AG04450 (cell line): ENCODE measurements at regions not wholly inside any gene's neighbourhood (a gene's known extent, or its start where the extent isn't known, plus 50 kb on each side); places are given as distances from the start of the nearest gene placed in this dataset.

Source experiments
- CTCF ChIA-PET: fragments of 300-600, 350-600 bp; formaldehyde crosslinking; extraction: SDS; loops from one replicate; lab custom pipeline; 2022; ENCODE audit warnings: antibody characterized with exemption, inconsistent platforms; lab: Charles Lee
- POLR2A ChIA-PET: fragments of 350-600 bp; formaldehyde crosslinking; extraction: SDS; loops from one replicate; lab custom pipeline; 2021; ENCODE audit warnings: antibody characterized with exemption, inconsistent platforms; lab: Yijun Ruan, JAX
- DNase-seq: peaks from one replicate; pipeline ENCODE4 v3.0.0-alpha.2; 2011; ENCODE audit warnings: low read depth, low spot score
- H3K27ac ChIP-seq: one replicate; pipeline ENCODE4 v1.5.1; 2012; ENCODE audit warnings: low read depth, low read length, control low read depth
- H3K27me3 ChIP-seq: one replicate; pipeline ENCODE4 v1.6.0; 2012; ENCODE audit warnings: low read length; ENCODE audit not compliant: control insufficient read depth, insufficient read depth
- H3K4me3 ChIP-seq: 2 replicates; pipeline ENCODE4 v1.5.1; 2011; ENCODE audit warnings: mild to moderate bottlenecking, low read depth, low read length, control low read depth
- H3K9me3 ChIP-seq: 2 replicates; pipeline ENCODE4 v1.5.1; 2012; ENCODE audit warnings: low read length; ENCODE audit not compliant: control insufficient read depth, insufficient read depth
- CTCF ChIP-seq: IDR thresholded peaks from 2 replicates; pipeline ENCODE4 v1.5.1; 2011; ENCODE audit warnings: low read depth, low read length, control low read depth, inconsistent platforms

- POLR2A ChIA-PET = no interaction called here
- no peak for DNase-seq
- CTCF ChIA-PET = interaction anchor here (1.5 kb wide), 1 partner anchor 81 kb away, joined by 3 read pairs; no protein-coding TSS in a partner anchor
- TF ChIP-seq CTCF = no peak
- Histone ChIP-seq H3K9me3 (no peaks in the 10 kb centered on the region), H3K27me3 (no peaks in the 10 kb centered on the region), H3K4me3 (no peak overlapping the region), H3K27ac (no peak overlapping the region)
Observed at GRCh38 chr1:67616394-67616985, 68.5 kb upstream of the GADD45A start.

GRCh38 chr1:67618285-67619018, 66.5 kb upstream of the GADD45A start:
- ChIA-PET POLR2A (interaction anchor here (0.9 to 1.9 kb wide), 6 partner anchors 34 to 68 kb away, joined by 3 to 16 read pairs (median 4); partner anchors contain the start of gene GADD45A), CTCF (interaction anchor here (0.8 to 1.3 kb wide), 4 partner anchors 56 to 84 kb away, joined by 3 to 4 read pairs (median 4); no protein-coding TSS in a partner anchor)
- peak overlapping the region; percentile 66 for H3K27ac ChIP-seq
- no peaks in the 10 kb centered on the region for H3K27me3 ChIP-seq
- TF ChIP-seq CTCF = no peak
- DNase-seq = peak; percentile 87
- no peaks in the 10 kb centered on the region for H3K9me3 ChIP-seq
- peak overlapping the region; percentile 3; the same call in 1 of the 2 replicates for H3K4me3 ChIP-seq

- ChIA-PET CTCF (interaction anchor here (1.2 to 1.3 kb wide), 3 partner anchors 56 to 85 kb away, joined by 3 to 4 read pairs (median 3); no protein-coding TSS in a partner anchor), POLR2A (interaction anchor here (0.9 to 1.9 kb wide), 6 partner anchors 34 to 67 kb away, joined by 3 to 16 read pairs (median 4); partner anchors contain the start of gene GADD45A)
Observed at GRCh38 chr1:67619080-67619479, 65.9 kb upstream of the GADD45A start.

GRCh38 chr1:67623906-67624305, 61.1 kb upstream of the GADD45A start:
- H3K27ac ChIP-seq = no peak overlapping the region
- H3K9me3 ChIP-seq = no peaks in the 10 kb centered on the region; the same call in 1 of the 2 replicates
- H3K4me3 ChIP-seq = no peak overlapping the region
- ChIA-PET POLR2A (no interaction called here), CTCF (interaction anchor here (1.1 kb wide), 2 partner anchors 63 to 142 kb away, joined by 3 to 4 read pairs; no protein-coding TSS in a partner anchor)
- no peaks in the 10 kb centered on the region for H3K27me3 ChIP-seq
- no peak for DNase-seq
- no peak for TF ChIP-seq CTCF

More at GRCh38 chr1:67619080-67619479, 65.9 kb upstream of the GADD45A start:
- Histone ChIP-seq H3K4me3 (peak overlapping the region; percentile 5; the same call in 1 of the 2 replicates), H3K9me3 (no peaks in the 10 kb centered on the region), H3K27ac (peak overlapping the region; percentile 66), H3K27me3 (no peaks in the 10 kb centered on the region)
- TF ChIP-seq CTCF = no peak
- DNase-seq = no peak
